Neural cell (in vitro differentiated cells): ENCODE measurements at regions not wholly inside any gene's neighbourhood (a gene's known extent, or its start where the extent isn't known, plus 50 kb on each side); places are given as distances from the start of the nearest gene placed in this dataset.

Experiments
- H2AFZ ChIP-seq: fragments of 200-600, 300-800 bp; sonication (generic), shearing (Covaris generic); 2 replicates; pipeline ENCODE4 v1.6.0; 2014; ENCODE audit warnings: low read depth, mild to moderate bottlenecking, antibody characterized with exemption, low read length, moderate library complexity
- H3F3A ChIP-seq: fragments of 200-600 bp; shearing (Covaris generic); 2 replicates; pipeline ENCODE4 v1.6.1; 2016; ENCODE audit warnings: mild to moderate bottlenecking, moderate library complexity, mixed read lengths, antibody characterized with exemption, low read length; ENCODE audit not compliant: insufficient read depth, poor library complexity, severe bottlenecking
- H3K27ac ChIP-seq: fragments of 200-600, 300-800 bp; sonication (generic), shearing (Covaris generic); 2 replicates; pipeline ENCODE4 v1.5.1; 2014; ENCODE audit warnings: mild to moderate bottlenecking, low read length, moderate library complexity
- H3K27me3 ChIP-seq: fragments of 300-800, 200-600 bp; sonication (generic), shearing (Covaris generic); 2 replicates; pipeline ENCODE4 v1.6.0; 2014; ENCODE audit warnings: mild to moderate bottlenecking, low read depth, low read length, moderate library complexity; ENCODE audit not compliant: insufficient read depth
- H3K36me3 ChIP-seq: fragments of 300-800, 200-600 bp; sonication (generic), shearing (Covaris generic); 2 replicates; pipeline ENCODE4 v1.5.1; 2014; ENCODE audit warnings: mild to moderate bottlenecking, antibody characterized with exemption, low read length, moderate library complexity; ENCODE audit not compliant: insufficient read depth
- H3K4me2 ChIP-seq: fragments of 300-800, 200-600 bp; sonication (generic), shearing (Covaris generic); 2 replicates; pipeline ENCODE4 v1.6.0; 2014; ENCODE audit warnings: mild to moderate bottlenecking, low read length
- H3K4me3 ChIP-seq: fragments of 300-800, 200-600 bp; sonication (generic), shearing (Covaris generic); 2 replicates; pipeline ENCODE4 v1.5.1; 2014; ENCODE audit warnings: mild to moderate bottlenecking, low read length, moderate library complexity
- H3K79me2 ChIP-seq: fragments of 200-600 bp; shearing (Covaris generic); replicated peaks from 2 replicates; pipeline ENCODE4 v1.6.0; 2014; ENCODE audit warnings: mild to moderate bottlenecking, low read length, moderate library complexity; ENCODE audit not compliant: insufficient read depth
- H3K9ac ChIP-seq: fragments of 300-800, 200-600 bp; sonication (generic), shearing (Covaris generic); 2 replicates; pipeline ENCODE4 v1.6.1; 2016; ENCODE audit warnings: mild to moderate bottlenecking, low read length, mixed read lengths
- H3K9me2 ChIP-seq: fragments of 200-600 bp; shearing (Covaris generic); 2 replicates; pipeline ENCODE4 v1.6.1; 2016; ENCODE audit warnings: mild to moderate bottlenecking, low read length, mixed read lengths; ENCODE audit not compliant: insufficient read depth
- H3K9me3 ChIP-seq: fragments of 200-600, 300-800 bp; sonication (generic), shearing (Covaris generic); 2 replicates; pipeline ENCODE4 v1.6.1; 2016; ENCODE audit warnings: mild to moderate bottlenecking, mixed run types, low read length, moderate library complexity, mixed read lengths
- H4K20me1 ChIP-seq: fragments of 200-600 bp; shearing (Covaris generic); 2 replicates; pipeline ENCODE4 v1.6.1; 2016; ENCODE audit warnings: mild to moderate bottlenecking, mixed run types; ENCODE audit not compliant: insufficient read depth
- EP300 ChIP-seq: fragments of 450-650 bp; conservative IDR thresholded peaks from 2 replicates; pipeline ENCODE4 v1.6.1; 2014; ENCODE audit warnings: antibody characterized with exemption, mild to moderate bottlenecking, moderate library complexity; ENCODE audit not compliant: poor library complexity, severe bottlenecking
- EZH2 ChIP-seq: fragments of 200-600, 300-800 bp; shearing (Covaris generic), sonication (generic); IDR thresholded peaks from 2 replicates; pipeline ENCODE4 v1.6.1; 2014; ENCODE audit warnings: antibody characterized with exemption, low read length, borderline replicate concordance, mild to moderate bottlenecking; ENCODE audit not compliant: insufficient read depth, poor library complexity, severe bottlenecking
- MXI1 ChIP-seq: fragments of 450-650 bp; conservative IDR thresholded peaks from 2 replicates; pipeline ENCODE4 v1.6.1; 2014; ENCODE audit warnings: antibody characterized with exemption, mild to moderate bottlenecking; ENCODE audit not compliant: poor library complexity, severe bottlenecking
- POLR2AphosphoS5 ChIP-seq: IDR thresholded peaks from 2 replicates; pipeline ENCODE4 v1.6.1; 2012
- RAD21 ChIP-seq: fragments of 450-650 bp; conservative IDR thresholded peaks from 2 replicates; pipeline ENCODE4 v1.6.1; 2014; ENCODE audit warnings: antibody characterized with exemption, mild to moderate bottlenecking, moderate library complexity
- SMC3 ChIP-seq: fragments of 450-650 bp; conservative IDR thresholded peaks from 2 replicates; pipeline ENCODE4 v1.6.1; 2014; ENCODE audit warnings: antibody characterized with exemption, mild to moderate bottlenecking, moderate library complexity; ENCODE audit not compliant: poor library complexity
- TAF1 ChIP-seq: IDR thresholded peaks from 2 replicates; pipeline ENCODE4 v1.6.1; 2012; ENCODE audit warnings: low read depth
- TF ChIP-seq, protein P1 (sequence below): fragments of 450-650 bp; IDR thresholded peaks from 2 replicates; pipeline ENCODE4 v1.5.1; 2014; ENCODE audit warnings: antibody characterized with exemption, mild to moderate bottlenecking, moderate library complexity; ENCODE audit not compliant: poor library complexity, severe bottlenecking
- TF ChIP-seq, protein P2 (sequence below): IDR thresholded peaks from 2 replicates; pipeline ENCODE4 v1.6.1; 2012; ENCODE audit warnings: borderline replicate concordance

DNA sequence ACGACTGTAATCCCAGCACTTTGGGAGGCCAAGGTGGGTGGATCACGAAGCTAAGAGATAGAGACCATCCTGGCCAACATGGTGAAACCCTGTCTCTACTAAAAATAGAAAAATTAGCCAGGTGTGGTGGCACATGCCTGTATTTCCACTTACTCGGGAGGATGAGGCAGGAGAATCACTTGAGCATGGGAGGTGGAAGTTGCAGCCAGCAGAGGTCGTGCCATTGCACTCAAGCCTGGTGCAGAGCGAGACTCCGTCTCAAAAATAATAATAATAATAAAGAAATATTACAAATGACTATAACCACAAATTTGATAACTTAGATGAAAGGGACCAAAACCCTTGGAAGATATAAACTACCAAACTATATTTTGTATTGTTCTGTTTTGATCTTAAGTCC lies 226.3 kb upstream of the GULP1 start:
- no peak overlapping the region for H3K4me2 ChIP-seq
- H3F3A ChIP-seq: no peaks in the 10 kb centered on the region
- no peaks in the 10 kb centered on the region for H3K36me3 ChIP-seq
- no peaks in the 10 kb centered on the region for H3K79me2 ChIP-seq
- TF ChIP-seq RAD21: no peak
- TF ChIP-seq, protein P1, sequence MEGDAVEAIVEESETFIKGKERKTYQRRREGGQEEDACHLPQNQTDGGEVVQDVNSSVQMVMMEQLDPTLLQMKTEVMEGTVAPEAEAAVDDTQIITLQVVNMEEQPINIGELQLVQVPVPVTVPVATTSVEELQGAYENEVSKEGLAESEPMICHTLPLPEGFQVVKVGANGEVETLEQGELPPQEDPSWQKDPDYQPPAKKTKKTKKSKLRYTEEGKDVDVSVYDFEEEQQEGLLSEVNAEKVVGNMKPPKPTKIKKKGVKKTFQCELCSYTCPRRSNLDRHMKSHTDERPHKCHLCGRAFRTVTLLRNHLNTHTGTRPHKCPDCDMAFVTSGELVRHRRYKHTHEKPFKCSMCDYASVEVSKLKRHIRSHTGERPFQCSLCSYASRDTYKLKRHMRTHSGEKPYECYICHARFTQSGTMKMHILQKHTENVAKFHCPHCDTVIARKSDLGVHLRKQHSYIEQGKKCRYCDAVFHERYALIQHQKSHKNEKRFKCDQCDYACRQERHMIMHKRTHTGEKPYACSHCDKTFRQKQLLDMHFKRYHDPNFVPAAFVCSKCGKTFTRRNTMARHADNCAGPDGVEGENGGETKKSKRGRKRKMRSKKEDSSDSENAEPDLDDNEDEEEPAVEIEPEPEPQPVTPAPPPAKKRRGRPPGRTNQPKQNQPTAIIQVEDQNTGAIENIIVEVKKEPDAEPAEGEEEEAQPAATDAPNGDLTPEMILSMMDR: no peak
- TF ChIP-seq TAF1: no peak
- TF ChIP-seq MXI1: no peak
- TF ChIP-seq, protein P2, sequence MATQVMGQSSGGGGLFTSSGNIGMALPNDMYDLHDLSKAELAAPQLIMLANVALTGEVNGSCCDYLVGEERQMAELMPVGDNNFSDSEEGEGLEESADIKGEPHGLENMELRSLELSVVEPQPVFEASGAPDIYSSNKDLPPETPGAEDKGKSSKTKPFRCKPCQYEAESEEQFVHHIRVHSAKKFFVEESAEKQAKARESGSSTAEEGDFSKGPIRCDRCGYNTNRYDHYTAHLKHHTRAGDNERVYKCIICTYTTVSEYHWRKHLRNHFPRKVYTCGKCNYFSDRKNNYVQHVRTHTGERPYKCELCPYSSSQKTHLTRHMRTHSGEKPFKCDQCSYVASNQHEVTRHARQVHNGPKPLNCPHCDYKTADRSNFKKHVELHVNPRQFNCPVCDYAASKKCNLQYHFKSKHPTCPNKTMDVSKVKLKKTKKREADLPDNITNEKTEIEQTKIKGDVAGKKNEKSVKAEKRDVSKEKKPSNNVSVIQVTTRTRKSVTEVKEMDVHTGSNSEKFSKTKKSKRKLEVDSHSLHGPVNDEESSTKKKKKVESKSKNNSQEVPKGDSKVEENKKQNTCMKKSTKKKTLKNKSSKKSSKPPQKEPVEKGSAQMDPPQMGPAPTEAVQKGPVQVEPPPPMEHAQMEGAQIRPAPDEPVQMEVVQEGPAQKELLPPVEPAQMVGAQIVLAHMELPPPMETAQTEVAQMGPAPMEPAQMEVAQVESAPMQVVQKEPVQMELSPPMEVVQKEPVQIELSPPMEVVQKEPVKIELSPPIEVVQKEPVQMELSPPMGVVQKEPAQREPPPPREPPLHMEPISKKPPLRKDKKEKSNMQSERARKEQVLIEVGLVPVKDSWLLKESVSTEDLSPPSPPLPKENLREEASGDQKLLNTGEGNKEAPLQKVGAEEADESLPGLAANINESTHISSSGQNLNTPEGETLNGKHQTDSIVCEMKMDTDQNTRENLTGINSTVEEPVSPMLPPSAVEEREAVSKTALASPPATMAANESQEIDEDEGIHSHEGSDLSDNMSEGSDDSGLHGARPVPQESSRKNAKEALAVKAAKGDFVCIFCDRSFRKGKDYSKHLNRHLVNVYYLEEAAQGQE: no peak
- TF ChIP-seq EZH2: no peak
- no peak for TF ChIP-seq SMC3
- no peak for TF ChIP-seq EP300
- no peak for TF ChIP-seq POLR2AphosphoS5
- H2AFZ ChIP-seq: no peak overlapping the region
- H3K9me2 ChIP-seq: no peaks in the 10 kb centered on the region
- no peak overlapping the region for H3K27ac ChIP-seq
- no peaks in the 10 kb centered on the region for H4K20me1 ChIP-seq
- no peak overlapping the region for H3K4me3 ChIP-seq
- peaks cover 6% of the 10 kb centered on the region for H3K9me3 ChIP-seq
- no peaks in the 10 kb centered on the region for H3K27me3 ChIP-seq
- H3K9ac ChIP-seq: no peak overlapping the region

DNA sequence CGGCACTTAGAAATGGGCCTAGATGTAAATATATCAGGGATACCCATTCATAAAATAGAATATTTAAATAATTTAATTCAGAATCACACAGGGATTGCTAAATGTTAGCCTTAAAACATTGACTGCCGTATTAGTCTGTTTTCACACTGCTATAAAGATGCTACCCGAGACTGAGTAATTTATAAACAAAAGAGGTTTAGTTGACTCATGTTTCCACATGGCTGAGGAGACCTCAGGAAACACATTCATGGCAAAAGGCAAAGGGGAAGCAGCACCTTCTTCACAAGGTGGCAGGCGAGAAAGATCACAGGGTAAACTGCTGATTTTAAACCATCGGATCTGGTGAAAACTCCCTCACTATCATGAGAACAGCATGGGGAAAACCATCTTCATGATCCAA lies 223.6 kb upstream of the GULP1 start:
- no peak overlapping the region for H2AFZ ChIP-seq
- H3K9ac ChIP-seq: no peak overlapping the region

More for the DNA sequence above, 223.6 kb upstream of the GULP1 start:
- H3K79me2 ChIP-seq: no peaks in the 10 kb centered on the region
- H3F3A ChIP-seq: no peaks in the 10 kb centered on the region
- no peaks in the 10 kb centered on the region for H3K9me2 ChIP-seq
- no peaks in the 10 kb centered on the region for H4K20me1 ChIP-seq
- peaks cover 6% of the 10 kb centered on the region for H3K9me3 ChIP-seq
- H3K4me3 ChIP-seq: no peak overlapping the region
- no peak overlapping the region for H3K27ac ChIP-seq
- H3K36me3 ChIP-seq: no peaks in the 10 kb centered on the region
- H3K4me2 ChIP-seq: no peak overlapping the region
- H3K27me3 ChIP-seq: no peaks in the 10 kb centered on the region
- TF ChIP-seq, protein P1: no peak
- TF ChIP-seq MXI1 (no peak), TAF1 (no peak), RAD21 (no peak), EZH2 (no peak), POLR2AphosphoS5 (no peak), EP300 (no peak), SMC3 (no peak)
- TF ChIP-seq, protein P2: no peak
